Stimulated activated CD8-positive, alpha-beta memory T cell treated with anti-CD3 and anti-CD28 coated beads, Interleukin-2, amount 100 ng/mL, for 1 hour (primary cell): ENCODE measurements at regions not wholly inside any gene's neighbourhood (a gene's known extent, or its start where the extent isn't known, plus 50 kb on each side); places are given as distances from the start of the nearest gene placed in this dataset.

Experiments
- DNase-seq, 2 donors: peaks; one replicate each; pipeline ENCODE4 v3.0.0-alpha.2; 2020; ENCODE audit warnings: low read depth in 2 of 2

- DNase-seq = no peak
Measured at GRCh38 chr3:70800951-70801350, 488.5 kb upstream of the MDFIC2 start.

- DNase-seq = no peak
Measured at GRCh38 chr3:70789878-70790277, 477.4 kb upstream of the MDFIC2 start.

GRCh38 chr3:70780790-70781189, 468.4 kb upstream of the MDFIC2 start:
- no peak for DNase-seq

GRCh38 chr3:70779296-70779695, 466.9 kb upstream of the MDFIC2 start:
- DNase-seq = no peak

GRCh38 chr3:70776081-70776480, 463.6 kb upstream of the MDFIC2 start:
- no peak for DNase-seq

- no peak for DNase-seq
Measured at GRCh38 chr3:70775257-70775656, 462.8 kb upstream of the MDFIC2 start.

GRCh38 chr3:70774641-70775040, 462.2 kb upstream of the MDFIC2 start:
- no peak for DNase-seq

- DNase-seq = no peak
Measured at GRCh38 chr3:70771426-70772147, 459.1 kb upstream of the MDFIC2 start.

- DNase-seq = no peak
Measured at GRCh38 chr3:70770650-70771049, 458.2 kb upstream of the MDFIC2 start.

GRCh38 chr3:70766301-70766700, 453.9 kb upstream of the MDFIC2 start:
- DNase-seq = no peak

GRCh38 chr3:70763894-70764293, 451.5 kb upstream of the MDFIC2 start:
- DNase-seq = no peak

- no peak for DNase-seq
Measured at GRCh38 chr3:70757658-70758057, 445.2 kb upstream of the MDFIC2 start.

GRCh38 chr3:70755526-70755925, 443.1 kb upstream of the MDFIC2 start:
- no peak for DNase-seq

GRCh38 chr3:70754314-70754713, 441.9 kb upstream of the MDFIC2 start:
- no peak for DNase-seq

- DNase-seq = no peak
Measured at GRCh38 chr3:70753572-70753971, 441.1 kb upstream of the MDFIC2 start.

- no peak for DNase-seq
Measured at GRCh38 chr3:70752051-70752450, 439.6 kb upstream of the MDFIC2 start.

- DNase-seq = no peak
Measured at GRCh38 chr3:70749122-70749521, 436.7 kb upstream of the MDFIC2 start.

- no peak for DNase-seq
Measured at GRCh38 chr3:70748593-70748992, 436.2 kb upstream of the MDFIC2 start.

- DNase-seq = no peak
Measured at GRCh38 chr3:70747847-70748246, 435.4 kb upstream of the MDFIC2 start.

GRCh38 chr3:70744536-70744935, 432.1 kb upstream of the MDFIC2 start:
- DNase-seq = no peak

GRCh38 chr3:70743754-70744153, 431.3 kb upstream of the MDFIC2 start:
- no peak for DNase-seq

- DNase-seq = no peak
Measured at GRCh38 chr3:70742081-70742480, 429.6 kb upstream of the MDFIC2 start.

- no peak for DNase-seq
Measured at GRCh38 chr3:70740872-70741271, 428.4 kb upstream of the MDFIC2 start.

- no peak for DNase-seq
Measured at GRCh38 chr3:70740071-70740470, 427.6 kb upstream of the MDFIC2 start.
